Heart left ventricle (tissue), 13 donors: ENCODE measurements at regions not wholly inside any gene's neighbourhood (a gene's known extent, or its start where the extent isn't known, plus 50 kb on each side); places are given as distances from the start of the nearest gene placed in this dataset.

ENCODE experiments used
- POLR2A ChIP-seq, 2 donors: fragments of 450-650 bp; IDR thresholded peaks; one replicate each; pipeline ENCODE4 v1.6.1; 2017; ENCODE audit warnings: antibody characterized with exemption in 2 of 2, mild to moderate bottlenecking in 2 of 2, moderate library complexity in 2 of 2
- TF ChIP-seq, protein P1 (sequence below), 12 donors: fragments of 200-600 bp; sonication (generic) in 4 of 12; IDR thresholded peaks; one replicate each; pipeline versions ENCODE4 v1.5.0 to v1.8.0; 2018 to 2022; ENCODE audit warnings: antibody characterized with exemption in 12 of 12, mild to moderate bottlenecking in 5 of 12
- donor health status: ischemic (EF 13 %, LVEDD 7.1; RV severe dilation, severe dysfunction).
- donor health status: DM: no; HTN: yes; CAD: no.
- donor health status: DM: no; HTN: no; CAD: no.
- donor health status: ischemic (EF 25% LVEDD 6.9; RV normal size, moderate dysfunction).
- donor health status: ischemic (EF 25% LVEDD 5.7; RV mildly dilated, moderate dysfunction).
- donor health status: ischemic (EF 35%, LVEDD 5.7; RV mildly dilated, moderate dysfunction).
- donor health status: nonischemic (EF 11% LVEDD 7.7; RV severe dilation, severe dysfunction).
- donor health status: DM: yes; HTN: yes; CAD: no.
- donor health status: PGD.
- donor health status: ischemic (EF 29% LVEDD 5.4; RV normal size, mild dysfunction).
- donor health status: nonischemic (EF 23%, LVEDD 6.1; RV moderate dilation, normal function).

DNA sequence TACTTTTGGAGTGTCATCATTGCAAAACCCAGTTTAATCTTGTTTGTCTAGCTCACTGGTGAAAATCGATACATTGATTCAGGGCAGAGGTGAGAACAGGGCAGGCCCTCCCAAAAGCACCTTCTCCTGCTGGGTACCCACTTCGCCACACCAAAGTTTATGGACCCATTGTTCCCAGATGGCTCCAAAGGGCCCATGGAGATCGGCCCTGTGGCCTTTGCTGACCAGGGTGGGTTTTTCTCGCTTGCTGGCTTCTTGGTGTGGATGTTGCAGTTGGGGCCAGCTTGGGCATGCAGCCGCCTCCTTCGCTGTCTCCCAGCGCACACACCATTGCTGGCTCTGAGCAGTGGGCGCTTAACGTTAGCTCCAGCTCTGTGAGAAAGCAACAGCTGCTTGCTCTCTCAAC lies 178.1 kb upstream of the PDE10A start:
- TF ChIP-seq, protein P1, sequence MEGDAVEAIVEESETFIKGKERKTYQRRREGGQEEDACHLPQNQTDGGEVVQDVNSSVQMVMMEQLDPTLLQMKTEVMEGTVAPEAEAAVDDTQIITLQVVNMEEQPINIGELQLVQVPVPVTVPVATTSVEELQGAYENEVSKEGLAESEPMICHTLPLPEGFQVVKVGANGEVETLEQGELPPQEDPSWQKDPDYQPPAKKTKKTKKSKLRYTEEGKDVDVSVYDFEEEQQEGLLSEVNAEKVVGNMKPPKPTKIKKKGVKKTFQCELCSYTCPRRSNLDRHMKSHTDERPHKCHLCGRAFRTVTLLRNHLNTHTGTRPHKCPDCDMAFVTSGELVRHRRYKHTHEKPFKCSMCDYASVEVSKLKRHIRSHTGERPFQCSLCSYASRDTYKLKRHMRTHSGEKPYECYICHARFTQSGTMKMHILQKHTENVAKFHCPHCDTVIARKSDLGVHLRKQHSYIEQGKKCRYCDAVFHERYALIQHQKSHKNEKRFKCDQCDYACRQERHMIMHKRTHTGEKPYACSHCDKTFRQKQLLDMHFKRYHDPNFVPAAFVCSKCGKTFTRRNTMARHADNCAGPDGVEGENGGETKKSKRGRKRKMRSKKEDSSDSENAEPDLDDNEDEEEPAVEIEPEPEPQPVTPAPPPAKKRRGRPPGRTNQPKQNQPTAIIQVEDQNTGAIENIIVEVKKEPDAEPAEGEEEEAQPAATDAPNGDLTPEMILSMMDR (IDR thresholded peaks at IDR 0.05) = no peak
- TF ChIP-seq POLR2A (IDR thresholded peaks at IDR 0.05) = no peak
